HCT116 (cell line): ENCODE measurements at regions not wholly inside any gene's neighbourhood (a gene's known extent, or its start where the extent isn't known, plus 50 kb on each side); places are given as distances from the start of the nearest gene placed in this dataset.

ENCODE experiments used
- ATAC-seq: fragments of 200-7000 bp; cut with Tn5 transposase; 2 replicates; pipeline ENCODE4 v1.9.1; 2020; ENCODE audit warnings: mild to moderate bottlenecking, moderate library complexity
- BruUV-seq: library from RNA; stranded (reverse); fragments of 400-500 nt; replicated peaks from 2 replicates; lab custom pipeline; 2021; lab: Mats Ljungman, UMichigan
- CTCF ChIA-PET: fragments of 300-600 bp; sonication (Branson Sonifier 250); formaldehyde crosslinking; loops from one replicate; lab custom pipeline; 2021; ENCODE audit warnings: antibody characterized with exemption; lab: Charles Lee
- POLR2A ChIA-PET: fragments of 300-600, 350-600 bp; sonication (Branson Sonifier 250); formaldehyde crosslinking; loops from one replicate; lab custom pipeline; 2021; ENCODE audit warnings: antibody characterized with exemption; lab: Charles Lee
- RAD21 ChIA-PET, 2 experiments: fragments of 300-600 bp; sonication (Branson Sonifier 250); formaldehyde crosslinking; loops; one replicate each; lab custom pipeline; 2023; ENCODE audit warnings: low total read pairs in 2 of 2; ENCODE audit not compliant: uncharacterized antibody in 2 of 2, unreplicated experiment in 2 of 2, low non-redundant PET in 1 of 2; lab: Charles Lee
- DNase-seq: peaks from one replicate; pipeline ENCODE4 v3.0.0-alpha.2; 2010; ENCODE audit warnings: low read depth, low spot score
- H2AFZ ChIP-seq: fragments of 200-600 bp; shearing (Covaris generic), sonication (generic); 2 replicates; pipeline ENCODE4 v1.6.1; 2017; ENCODE audit warnings: low read depth, mixed run types, mixed read lengths, antibody characterized with exemption, low read length; ENCODE audit not compliant: poor library complexity, severe bottlenecking
- H3K27ac ChIP-seq: 2 replicates; pipeline ENCODE4 v1.5.1; 2012; ENCODE audit warnings: low read depth, low read length
- H3K27me3 ChIP-seq: fragments of 200-600 bp; sonication (generic); 2 replicates; pipeline ENCODE4 v1.6.1; 2016; ENCODE audit warnings: mixed run types, low read length, mixed read lengths; ENCODE audit not compliant: insufficient read depth
- H3K36me3 ChIP-seq, 2 experiments: fragments of 200-500 bp in 1 of 2; fragments of 200-600 bp in 1 of 2; sonication (Bioruptor generic) in 1 of 2; sonication (generic) in 1 of 2; 2 replicates each; pipeline versions ENCODE4 v1.5.1 to v1.6.1; 2014 to 2016; ENCODE audit warnings: low read length in 2 of 2, inconsistent platforms in 1 of 2, mixed read lengths in 1 of 2, mixed run types in 1 of 2; ENCODE audit not compliant: insufficient read depth in 2 of 2, control insufficient read depth in 1 of 2
- H3K4me1 ChIP-seq, 2 experiments: fragments of 200-600 bp in 1 of 2; sonication (generic) in 1 of 2; 2 replicates each; pipeline versions ENCODE4 v1.5.1 to v1.6.1; 2012 to 2017; ENCODE audit warnings: low read length in 2 of 2, inconsistent platforms in 1 of 2, mild to moderate bottlenecking in 1 of 2, mixed read lengths in 1 of 2, mixed run types in 1 of 2, moderate library complexity in 1 of 2; ENCODE audit not compliant: insufficient read depth in 2 of 2, control insufficient read depth in 1 of 2
- H3K4me2 ChIP-seq: fragments of 200-600 bp; sonication (generic); 2 replicates; pipeline ENCODE4 v1.6.1; 2017; ENCODE audit warnings: mixed run types, low read length, mixed read lengths
- H3K4me3 ChIP-seq, 2 experiments: fragments of 200-600 bp in 1 of 2; sonication (generic) in 1 of 2; replicated peaks in 1 of 2; 2 replicates each; pipeline ENCODE4 v1.5.1; 2011 to 2016; ENCODE audit warnings: low read length in 2 of 2, control low read depth in 1 of 2, low read depth in 1 of 2, mild to moderate bottlenecking in 1 of 2, mixed read lengths in 1 of 2, mixed run types in 1 of 2
- H3K79me2 ChIP-seq: fragments of 200-600 bp; sonication (generic); 2 replicates; pipeline ENCODE4 v1.6.1; 2017; ENCODE audit warnings: mild to moderate bottlenecking, mixed run types, low read length, moderate library complexity, mixed read lengths; ENCODE audit not compliant: insufficient read depth
- H3K9ac ChIP-seq: fragments of 200-600 bp; sonication (generic); 2 replicates; pipeline ENCODE4 v1.6.1; 2016; ENCODE audit warnings: low read length, mixed read lengths
- H3K9me2 ChIP-seq: fragments of 200-600 bp; sonication (generic), shearing (Covaris generic); 2 replicates; pipeline ENCODE4 v1.6.1; 2017; ENCODE audit warnings: mixed run types, mild to moderate bottlenecking, moderate library complexity; ENCODE audit not compliant: insufficient read depth
- H3K9me3 ChIP-seq, 2 experiments: fragments of 200-500 bp in 1 of 2; fragments of 200-600 bp in 1 of 2; sonication (Bioruptor generic) in 1 of 2; sonication (generic) in 1 of 2; 2 replicates each; pipeline ENCODE4 v1.6.1; 2014 to 2017; ENCODE audit warnings: low read length in 2 of 2, mixed read lengths in 2 of 2, inconsistent platforms in 1 of 2, low read depth in 1 of 2, mild to moderate bottlenecking in 1 of 2, mixed run types in 1 of 2, moderate library complexity in 1 of 2; ENCODE audit not compliant: control insufficient read depth in 1 of 2, insufficient read depth in 1 of 2
- H4K20me1 ChIP-seq: fragments of 200-600 bp; sonication (generic), shearing (Covaris generic); 2 replicates; pipeline ENCODE4 v1.6.1; 2017; ENCODE audit warnings: mixed run types, mild to moderate bottlenecking, moderate library complexity; ENCODE audit not compliant: insufficient read depth
- EGR1 ChIP-seq: IDR thresholded peaks from 2 replicates; pipeline ENCODE4 v1.6.1; 2012; ENCODE audit warnings: low read depth
- ELF1 ChIP-seq: IDR thresholded peaks from 2 replicates; pipeline ENCODE4 v1.6.1; 2012; ENCODE audit warnings: low read depth, borderline replicate concordance
- EZH2phosphoT487 ChIP-seq: fragments of 200-600 bp; IDR thresholded peaks from 2 replicates; pipeline ENCODE4 v1.6.1; 2018; ENCODE audit warnings: antibody characterized with exemption, borderline replicate concordance
- JUND ChIP-seq: IDR thresholded peaks from 2 replicates; pipeline ENCODE4 v1.6.1; 2012
- POLR2A ChIP-seq: IDR thresholded peaks from 2 replicates; pipeline ENCODE4 v1.7.0; 2011; ENCODE audit warnings: borderline replicate concordance; ENCODE audit not compliant: insufficient read depth, insufficient read length; ENCODE audit errors: extremely low read depth
- POLR2AphosphoS5 ChIP-seq: IDR thresholded peaks from 2 replicates; pipeline ENCODE4 v1.6.1; 2011; ENCODE audit warnings: mild to moderate bottlenecking, low read depth, low read length, moderate library complexity
- RAD21 ChIP-seq: IDR thresholded peaks from 2 replicates; pipeline ENCODE4 v1.6.1; 2012; ENCODE audit warnings: low read depth, mild to moderate bottlenecking
- SIN3A ChIP-seq: IDR thresholded peaks from 2 replicates; pipeline ENCODE4 v1.6.1; 2012; ENCODE audit warnings: low read depth
- ZFX ChIP-seq: fragments of 450-650 bp; IDR thresholded peaks from 2 replicates; pipeline ENCODE4 v1.6.1; 2017
- ZNF274 ChIP-seq: fragments of 200-500 bp; sonication (Bioruptor generic); IDR thresholded peaks from 2 replicates; pipeline ENCODE4 v1.6.1; 2014; ENCODE audit warnings: mild to moderate bottlenecking, low read depth, low read length, inconsistent platforms
- intact Hi-C: fragments of 100-400 bp; cut with micrococcal nuclease; formaldehyde crosslinking; loops from 2 replicates; pipeline ENCODE4 v1.10.0; 2022
- TF ChIP-seq, protein P1 (sequence below): IDR thresholded peaks from 2 replicates; pipeline ENCODE4 v1.6.1; 2012
- TF ChIP-seq, protein P2 (sequence below): IDR thresholded peaks from 2 replicates; pipeline ENCODE4 v1.6.1; 2012; ENCODE audit warnings: low read depth
- TF ChIP-seq, protein P3 (sequence below), 3 experiments: fragments of 200-600 bp in 1 of 3; sonication (generic) in 1 of 3; IDR thresholded peaks in 2 of 3; conservative IDR thresholded peaks in 1 of 3; 2 replicates each; pipeline ENCODE4 v1.5.1; 2012 to 2017; ENCODE audit warnings: low read depth in 2 of 3, low read length in 2 of 3, antibody characterized with exemption in 1 of 3, borderline replicate concordance in 1 of 3, control low read depth in 1 of 3, mild to moderate bottlenecking in 1 of 3, mixed read lengths in 1 of 3, mixed run types in 1 of 3, moderate library complexity in 1 of 3; ENCODE audit not compliant: insufficient read depth in 1 of 3
- TF ChIP-seq, protein P4 (sequence below): IDR thresholded peaks from 2 replicates; pipeline ENCODE4 v1.6.1; 2012

DNA sequence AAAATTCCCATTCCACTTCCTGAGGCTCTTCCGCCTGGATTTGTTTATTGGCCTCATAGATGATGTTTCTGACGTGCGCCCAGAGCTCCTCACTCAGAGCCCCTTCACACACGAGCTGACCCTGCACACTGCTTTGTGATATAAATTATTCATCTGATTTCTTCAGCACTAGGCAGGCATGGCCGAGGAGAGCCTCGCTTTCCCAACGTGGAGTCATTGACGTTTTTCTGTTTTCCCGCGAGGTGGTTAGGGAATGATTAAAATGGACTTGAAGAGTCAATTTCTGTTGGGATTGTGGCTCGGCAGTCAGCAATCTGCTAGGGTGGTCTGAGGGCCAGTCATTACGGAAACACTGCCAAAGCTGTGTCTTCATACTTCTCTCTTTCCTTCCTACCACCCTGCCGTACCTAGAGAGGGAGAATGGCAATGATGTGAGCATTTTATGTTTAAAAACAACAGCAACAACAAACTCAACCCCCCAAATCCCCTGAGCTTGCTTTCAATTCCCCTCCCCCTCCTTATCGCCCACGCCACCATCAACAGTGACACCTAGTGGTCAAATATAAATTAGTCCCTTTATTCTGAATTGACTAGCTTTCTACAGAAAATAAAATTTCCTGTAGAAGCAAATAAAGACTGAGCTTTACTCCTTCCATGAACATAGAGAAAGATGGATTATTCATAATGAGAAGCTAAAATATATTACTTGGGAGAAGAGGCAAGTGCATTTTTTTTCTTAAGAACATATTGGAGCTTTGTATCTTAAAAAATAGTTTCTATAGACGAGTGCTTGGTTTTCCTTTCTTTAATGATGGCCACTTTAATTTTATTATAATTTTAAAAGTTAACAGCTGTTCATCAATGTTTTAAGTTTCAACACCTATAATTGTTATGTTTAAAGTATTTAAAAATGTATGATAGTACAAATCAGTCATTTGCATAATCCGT, 285.1 kb downstream of the MTX2 start (continued):
- TF ChIP-seq POLR2AphosphoS5 (no peak), SIN3A (no peak), EZH2phosphoT487 (no peak), ZNF274 (no peak), RAD21 (peak; percentile 78), EGR1 (peak; percentile 95), JUND (no peak)
- TF ChIP-seq, all 23 proteins: peak for 4

DNA sequence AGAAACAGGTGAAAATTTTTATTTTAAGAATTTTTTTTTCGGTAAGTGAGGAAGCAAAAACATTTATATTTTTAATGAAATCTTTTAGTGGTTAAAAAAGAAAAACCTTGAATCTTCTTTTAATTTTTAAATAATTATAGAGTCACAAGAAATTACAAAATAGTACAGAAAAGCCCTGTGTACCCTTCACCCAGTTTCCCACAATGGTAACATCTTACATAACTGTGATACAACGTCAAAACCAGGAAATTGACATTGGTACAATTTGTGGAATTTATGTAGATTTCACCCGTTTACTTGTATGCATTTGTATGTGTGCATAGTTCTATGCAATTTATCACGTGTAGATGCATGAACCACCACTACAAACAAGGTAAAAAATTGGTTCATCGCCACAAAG, 285.9 kb downstream of the MTX2 start:
- H3K9ac ChIP-seq: no peak overlapping the region
- DNase-seq (no peak), ATAC-seq (no peak)
- peaks cover 0 to 25% of the 10 kb centered on the region in 2 experiments; a peak in 2 of 4 replicates for H3K4me1 ChIP-seq
- intact Hi-C loops: no loop called here
- H3K27ac ChIP-seq: no peak overlapping the region
- TF ChIP-seq, protein P1, sequence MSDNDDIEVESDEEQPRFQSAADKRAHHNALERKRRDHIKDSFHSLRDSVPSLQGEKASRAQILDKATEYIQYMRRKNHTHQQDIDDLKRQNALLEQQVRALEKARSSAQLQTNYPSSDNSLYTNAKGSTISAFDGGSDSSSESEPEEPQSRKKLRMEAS: no peak
- TF ChIP-seq, protein P2, sequence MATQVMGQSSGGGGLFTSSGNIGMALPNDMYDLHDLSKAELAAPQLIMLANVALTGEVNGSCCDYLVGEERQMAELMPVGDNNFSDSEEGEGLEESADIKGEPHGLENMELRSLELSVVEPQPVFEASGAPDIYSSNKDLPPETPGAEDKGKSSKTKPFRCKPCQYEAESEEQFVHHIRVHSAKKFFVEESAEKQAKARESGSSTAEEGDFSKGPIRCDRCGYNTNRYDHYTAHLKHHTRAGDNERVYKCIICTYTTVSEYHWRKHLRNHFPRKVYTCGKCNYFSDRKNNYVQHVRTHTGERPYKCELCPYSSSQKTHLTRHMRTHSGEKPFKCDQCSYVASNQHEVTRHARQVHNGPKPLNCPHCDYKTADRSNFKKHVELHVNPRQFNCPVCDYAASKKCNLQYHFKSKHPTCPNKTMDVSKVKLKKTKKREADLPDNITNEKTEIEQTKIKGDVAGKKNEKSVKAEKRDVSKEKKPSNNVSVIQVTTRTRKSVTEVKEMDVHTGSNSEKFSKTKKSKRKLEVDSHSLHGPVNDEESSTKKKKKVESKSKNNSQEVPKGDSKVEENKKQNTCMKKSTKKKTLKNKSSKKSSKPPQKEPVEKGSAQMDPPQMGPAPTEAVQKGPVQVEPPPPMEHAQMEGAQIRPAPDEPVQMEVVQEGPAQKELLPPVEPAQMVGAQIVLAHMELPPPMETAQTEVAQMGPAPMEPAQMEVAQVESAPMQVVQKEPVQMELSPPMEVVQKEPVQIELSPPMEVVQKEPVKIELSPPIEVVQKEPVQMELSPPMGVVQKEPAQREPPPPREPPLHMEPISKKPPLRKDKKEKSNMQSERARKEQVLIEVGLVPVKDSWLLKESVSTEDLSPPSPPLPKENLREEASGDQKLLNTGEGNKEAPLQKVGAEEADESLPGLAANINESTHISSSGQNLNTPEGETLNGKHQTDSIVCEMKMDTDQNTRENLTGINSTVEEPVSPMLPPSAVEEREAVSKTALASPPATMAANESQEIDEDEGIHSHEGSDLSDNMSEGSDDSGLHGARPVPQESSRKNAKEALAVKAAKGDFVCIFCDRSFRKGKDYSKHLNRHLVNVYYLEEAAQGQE: no peak
- TF ChIP-seq ZFX (no peak), SIN3A (no peak), JUND (no peak), POLR2A (no peak), ELF1 (no peak), ZNF274 (no peak)
- TF ChIP-seq, protein P3, sequence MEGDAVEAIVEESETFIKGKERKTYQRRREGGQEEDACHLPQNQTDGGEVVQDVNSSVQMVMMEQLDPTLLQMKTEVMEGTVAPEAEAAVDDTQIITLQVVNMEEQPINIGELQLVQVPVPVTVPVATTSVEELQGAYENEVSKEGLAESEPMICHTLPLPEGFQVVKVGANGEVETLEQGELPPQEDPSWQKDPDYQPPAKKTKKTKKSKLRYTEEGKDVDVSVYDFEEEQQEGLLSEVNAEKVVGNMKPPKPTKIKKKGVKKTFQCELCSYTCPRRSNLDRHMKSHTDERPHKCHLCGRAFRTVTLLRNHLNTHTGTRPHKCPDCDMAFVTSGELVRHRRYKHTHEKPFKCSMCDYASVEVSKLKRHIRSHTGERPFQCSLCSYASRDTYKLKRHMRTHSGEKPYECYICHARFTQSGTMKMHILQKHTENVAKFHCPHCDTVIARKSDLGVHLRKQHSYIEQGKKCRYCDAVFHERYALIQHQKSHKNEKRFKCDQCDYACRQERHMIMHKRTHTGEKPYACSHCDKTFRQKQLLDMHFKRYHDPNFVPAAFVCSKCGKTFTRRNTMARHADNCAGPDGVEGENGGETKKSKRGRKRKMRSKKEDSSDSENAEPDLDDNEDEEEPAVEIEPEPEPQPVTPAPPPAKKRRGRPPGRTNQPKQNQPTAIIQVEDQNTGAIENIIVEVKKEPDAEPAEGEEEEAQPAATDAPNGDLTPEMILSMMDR (IDR thresholded peaks at IDR 0.05 in 2 of 3, conservative IDR thresholded peaks at IDR 0.05 in 1 of 3; ENCODE audit: borderline replicate concordance in 1 of 3, insufficient read depth in 1 of 3, low read depth in 2 of 3, low read length in 2 of 3): no peak
- TF ChIP-seq, protein P4, sequence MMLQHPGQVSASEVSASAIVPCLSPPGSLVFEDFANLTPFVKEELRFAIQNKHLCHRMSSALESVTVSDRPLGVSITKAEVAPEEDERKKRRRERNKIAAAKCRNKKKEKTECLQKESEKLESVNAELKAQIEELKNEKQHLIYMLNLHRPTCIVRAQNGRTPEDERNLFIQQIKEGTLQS: no peak
- H3K4me3 ChIP-seq: no peak overlapping the region
- no TSS peak for BruUV-seq
- H3K9me3 ChIP-seq: no peaks in the 10 kb centered on the region
- H3K9me2 ChIP-seq: no peaks in the 10 kb centered on the region
- ChIA-PET POLR2A (interaction anchor here (1.0 to 1.1 kb wide), 2 partner anchors 286 to 415 kb away, joined by 4 read pairs; partner anchors contain the start of gene MTX2), RAD21 (interaction anchor here (0.6 to 1.9 kb wide), 6 partner anchors 28 to 428 kb away, joined by 3 to 9 read pairs (median 6); no protein-coding TSS in a partner anchor), CTCF (interaction anchor here (0.8 to 3.1 kb wide), 28 partner anchors 9 to 594 kb away, joined by 3 to 38 read pairs (median 4); no protein-coding TSS in a partner anchor)
- H3K27me3 ChIP-seq: 0 out of 2 replicates have a peak, but pooled peaks cover 7% of the 10 kb centered on the region
- H2AFZ ChIP-seq: peak overlapping the region; percentile 72
- peak overlapping the region; percentile 33 for H3K4me2 ChIP-seq
- H3K79me2 ChIP-seq: no peaks in the 10 kb centered on the region
- no peaks in the 10 kb centered on the region for H3K36me3 ChIP-seq
- no peaks in the 10 kb centered on the region for H4K20me1 ChIP-seq
